Activated naive CD8-positive, alpha-beta T cell treated with anti-CD3 and anti-CD28 coated beads, Interleukin-2, amount 50 U/mL, for 16 hours (primary cell): ENCODE measurements at regions not wholly inside any gene's neighbourhood (a gene's known extent, or its start where the extent isn't known, plus 50 kb on each side); places are given as distances from the start of the nearest gene placed in this dataset.
"Not testable (repeated sequence)": the region's sequence is repeated elsewhere in the genome, so short reads cannot be mapped to it uniquely, and the experiment has no call there.

ENCODE experiments used
- DNase-seq: peaks from one replicate; pipeline ENCODE4 v3.0.0-alpha.2; 2020; ENCODE audit warnings: low read depth, low spot score

- no peak for DNase-seq
Observed at GRCh38 chr3:8001307-8001706, 500.3 kb upstream of the LMCD1 start.

DNA sequence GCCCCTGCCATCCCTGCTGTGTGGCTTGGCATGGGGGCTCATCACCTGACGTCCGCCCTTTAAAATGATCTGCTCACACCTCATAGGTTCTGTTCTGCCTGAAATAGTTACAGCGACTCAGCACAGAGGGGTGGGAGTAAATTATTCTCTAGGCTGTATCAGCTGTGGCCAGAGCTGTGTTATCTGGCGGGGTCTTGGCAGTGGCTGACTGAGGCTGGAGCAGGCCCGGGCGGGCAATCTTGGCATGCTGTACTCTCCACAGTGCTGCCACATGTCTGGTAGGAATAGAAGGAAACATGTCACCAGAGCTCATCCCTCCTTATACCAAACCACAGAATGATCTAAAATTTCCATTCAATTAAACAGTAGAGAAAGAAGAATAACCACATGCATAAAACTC lies 499.9 kb upstream of the LMCD1 start:
- DNase-seq, result no peak

GRCh38 chr3:8011902-8012301 lies 489.7 kb upstream of the LMCD1 start:
- DNase-seq, result no peak

DNA sequence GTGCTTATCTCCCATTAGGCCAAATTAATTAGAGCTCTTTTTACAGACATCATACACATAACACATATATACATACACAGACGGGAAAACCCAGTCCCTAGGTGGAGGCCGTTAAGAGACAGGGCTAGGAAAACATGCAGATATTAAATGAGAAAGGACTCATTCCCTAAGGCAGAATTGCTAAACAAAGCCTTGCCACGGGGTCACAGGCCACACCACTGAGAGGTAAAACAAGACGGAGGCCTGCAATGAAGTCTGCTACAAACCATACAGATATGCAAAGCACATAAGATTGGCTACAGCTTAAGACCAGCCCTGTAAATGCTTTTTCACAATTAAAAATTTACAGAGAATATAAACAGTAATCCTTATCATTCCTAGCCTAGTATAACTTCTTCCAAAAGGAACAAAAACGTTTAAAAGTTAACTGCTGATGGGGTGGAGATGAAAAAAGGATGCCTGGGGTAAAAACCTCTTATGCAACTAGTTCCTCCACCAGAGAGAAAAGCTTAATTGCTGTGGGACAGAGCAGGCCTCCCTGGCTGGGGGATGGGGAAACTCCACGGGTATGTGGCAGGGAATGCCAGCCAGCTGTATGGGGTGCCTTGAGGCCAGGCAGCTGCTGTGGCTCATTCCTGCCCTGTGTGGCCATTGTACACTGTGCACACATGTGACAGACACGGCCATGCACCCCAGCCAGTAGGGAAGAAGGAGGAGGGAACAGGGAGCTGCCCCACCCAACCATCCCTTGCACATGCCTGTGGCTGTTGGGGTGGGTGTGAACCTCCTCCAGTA lies 481.4 kb upstream of the LMCD1 start:
- DNase-seq, result no peak

DNA sequence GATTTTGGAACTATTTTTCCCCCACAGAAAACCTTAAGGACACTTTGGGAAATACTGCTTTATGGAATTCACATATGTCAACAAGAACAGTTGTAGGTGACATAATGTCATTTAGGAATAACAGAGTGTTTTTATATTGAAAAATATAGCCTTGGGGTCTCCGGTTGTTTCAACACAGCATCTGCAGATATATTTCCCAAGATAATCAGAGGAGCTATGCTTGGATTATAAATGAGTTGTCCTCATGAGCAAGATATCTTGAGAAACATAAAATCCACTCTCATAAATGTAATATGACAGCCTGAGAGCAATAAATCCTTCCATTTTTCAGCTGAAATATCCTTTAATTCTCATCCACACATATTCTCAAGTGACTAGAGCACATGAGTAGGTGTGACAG lies 473.7 kb upstream of the LMCD1 start:
- DNase-seq, result no peak

- no peak for DNase-seq
Observed at GRCh38 chr3:8050283-8050682, 451.3 kb upstream of the LMCD1 start.

- no peak for DNase-seq
Observed at GRCh38 chr3:8052659-8053058, 449.0 kb upstream of the LMCD1 start.

GRCh38 chr3:8068135-8068534 lies 433.5 kb upstream of the LMCD1 start:
- not testable (repeated sequence) for DNase-seq

DNA sequence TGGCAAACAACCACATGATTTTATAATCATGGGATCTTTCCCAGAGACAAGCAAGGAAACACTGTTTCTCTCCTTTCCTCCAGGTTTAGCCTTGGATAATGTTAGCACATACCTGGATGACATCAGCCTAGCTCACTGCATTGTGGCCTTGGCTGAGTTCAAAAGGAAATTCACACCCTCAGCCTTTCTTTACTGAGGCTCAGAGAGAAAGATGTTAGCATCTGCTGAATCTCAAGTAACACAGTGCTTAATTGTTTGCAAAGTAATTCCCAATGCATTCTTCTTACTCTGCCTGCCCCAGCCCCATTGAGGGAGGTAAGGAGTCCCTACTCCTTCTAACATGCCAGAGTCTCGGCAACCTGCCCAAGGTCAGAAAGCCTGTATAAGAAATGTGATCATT lies 432.2 kb upstream of the LMCD1 start:
- no peak for DNase-seq

GRCh38 chr3:8070011-8070410 lies 431.6 kb upstream of the LMCD1 start:
- DNase-seq, result no peak

- not testable (repeated sequence) for DNase-seq
Observed at GRCh38 chr3:8074740-8075139, 426.9 kb upstream of the LMCD1 start.

DNA sequence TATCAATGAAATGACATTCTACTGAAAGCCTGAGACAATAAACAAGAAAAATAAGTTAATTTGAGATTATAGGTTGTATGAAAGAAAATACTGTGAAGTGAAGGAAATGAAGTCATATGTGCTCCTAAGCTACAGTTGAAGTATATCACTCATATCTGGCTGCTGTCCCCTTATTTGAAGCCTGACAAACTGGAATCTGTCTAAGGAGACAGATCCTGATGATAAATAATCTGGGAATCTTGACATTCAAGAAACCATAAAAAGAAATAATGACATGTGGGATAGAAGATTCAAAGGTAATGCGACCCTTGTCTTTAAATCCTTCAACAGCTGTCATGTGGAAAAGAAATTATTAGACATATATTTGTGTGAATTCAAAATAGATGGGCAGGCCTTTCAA lies 424.5 kb upstream of the LMCD1 start:
- no peak for DNase-seq

GRCh38 chr3:8080464-8080863 lies 421.2 kb upstream of the LMCD1 start:
- DNase-seq, result no peak

DNA sequence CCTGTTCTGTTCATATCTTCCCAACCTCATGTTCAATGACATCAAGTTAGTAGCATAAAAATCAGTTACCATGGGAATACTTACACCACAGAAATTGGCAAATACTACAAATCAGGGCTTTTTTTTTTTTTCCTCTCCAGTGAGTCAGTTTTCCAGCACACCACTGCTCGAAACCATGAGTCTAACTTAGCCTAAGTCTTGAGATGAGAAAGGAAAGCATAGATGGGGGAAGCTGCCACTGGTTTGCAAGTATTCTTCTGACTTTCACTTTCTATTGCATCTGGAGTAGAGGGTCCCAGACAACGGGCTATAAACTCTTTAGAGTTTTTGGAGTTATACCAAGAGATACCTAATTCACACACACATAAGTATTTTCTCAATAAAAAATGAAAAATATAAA lies 416.1 kb upstream of the LMCD1 start:
- no peak for DNase-seq

- no peak for DNase-seq
Observed at GRCh38 chr3:8087951-8088350, 413.7 kb upstream of the LMCD1 start.

GRCh38 chr3:8094415-8094814 lies 407.2 kb upstream of the LMCD1 start:
- no peak for DNase-seq

- no peak for DNase-seq
Observed at GRCh38 chr3:8095724-8096123, 405.9 kb upstream of the LMCD1 start.

- DNase-seq, result no peak
Observed at GRCh38 chr3:8097690-8098089, 403.9 kb upstream of the LMCD1 start.

GRCh38 chr3:8103954-8104353 lies 397.7 kb upstream of the LMCD1 start:
- no peak for DNase-seq

- no peak for DNase-seq
Observed at GRCh38 chr3:8106921-8107320, 394.7 kb upstream of the LMCD1 start.

DNA sequence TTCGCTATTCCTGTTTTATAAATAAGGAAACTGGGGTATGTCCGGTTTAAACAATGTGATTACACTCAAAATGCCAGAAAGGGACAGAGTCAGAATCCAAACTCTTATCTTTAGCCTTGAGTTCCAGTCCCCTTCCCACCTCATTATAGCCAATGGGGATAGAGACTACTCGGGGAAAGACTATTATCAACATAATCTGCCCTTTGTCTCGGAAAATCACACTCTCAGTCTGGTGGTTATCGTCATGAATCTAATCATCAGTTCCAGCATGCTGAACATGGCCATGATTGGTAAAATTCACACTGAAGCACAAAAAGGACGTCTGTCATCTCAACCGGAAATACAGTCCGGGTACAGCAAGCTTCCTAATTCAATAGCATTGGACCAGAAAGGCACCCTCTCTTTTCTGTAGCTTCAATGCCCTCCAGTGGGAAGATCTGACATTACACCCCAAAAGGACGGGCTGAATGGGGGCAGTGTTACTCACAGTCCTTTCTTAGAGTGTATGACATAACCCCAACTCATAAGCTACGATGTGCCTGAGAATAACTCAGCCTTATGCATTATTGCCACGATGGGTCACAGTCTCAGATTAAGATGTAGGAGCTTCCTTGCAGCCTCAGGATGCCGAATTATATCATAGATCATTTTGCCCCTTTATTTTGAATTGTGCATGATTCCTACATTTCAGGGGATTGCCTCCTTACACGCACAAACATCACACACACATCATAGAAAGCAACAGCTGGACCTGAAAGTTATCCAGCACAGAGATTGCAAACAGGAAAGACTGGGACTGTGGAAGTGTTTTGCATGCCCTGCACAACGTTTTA lies 390.4 kb upstream of the LMCD1 start:
- peak; percentile 20 for DNase-seq

DNA sequence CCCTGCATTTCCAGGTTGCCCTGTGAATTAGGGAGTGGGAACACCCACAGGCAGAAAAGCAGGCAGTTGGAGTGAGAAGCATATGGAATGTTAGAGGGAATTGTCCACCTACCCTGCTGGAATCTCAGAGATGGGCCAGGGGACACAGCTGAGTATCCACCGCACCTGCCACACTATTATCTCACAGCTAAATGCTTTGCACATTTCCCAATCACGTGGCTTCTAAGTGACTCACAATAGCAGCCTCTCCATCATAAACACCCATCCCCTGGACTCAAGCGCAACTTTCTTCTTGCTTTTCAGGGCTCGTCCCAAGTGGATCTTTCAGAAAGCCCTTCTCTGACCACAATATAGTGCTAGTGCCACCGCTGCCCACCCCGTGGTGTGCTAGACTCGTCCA lies 389.0 kb upstream of the LMCD1 start:
- no peak for DNase-seq

DNA sequence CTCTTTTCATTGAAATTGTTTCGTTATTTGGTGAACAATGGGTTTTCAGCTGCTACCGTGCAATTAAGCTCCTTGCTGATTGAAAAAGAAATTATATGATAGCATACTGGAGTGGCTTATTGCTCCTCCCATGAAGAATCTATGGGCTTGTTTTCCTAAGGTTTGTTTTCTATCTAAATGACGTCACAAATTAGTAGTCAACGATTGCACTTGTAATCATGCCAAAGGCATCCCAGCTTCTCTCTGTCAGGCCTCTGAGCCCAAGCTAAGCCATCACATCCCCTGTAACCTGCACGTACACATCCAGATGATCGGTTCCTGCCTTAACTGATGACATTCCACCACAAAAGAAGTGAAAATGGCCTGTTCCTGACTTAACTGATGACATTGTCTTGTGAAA lies 388.0 kb upstream of the LMCD1 start:
- DNase-seq, result no peak
